Spleen (tissue), 7 donors: ENCODE measurements at regions not wholly inside any gene's neighbourhood (a gene's known extent, or its start where the extent isn't known, plus 50 kb on each side); places are given as distances from the start of the nearest gene placed in this dataset.

ENCODE experiments used
- POLR2AphosphoS5 ChIP-seq, 3 donors: sonication (generic); formaldehyde crosslinking; IDR thresholded peaks; one replicate each; pipeline ENCODE4 v1.5.1; 2017; ENCODE audit warnings: antibody characterized with exemption in 3 of 3
- TF ChIP-seq, protein P1 (sequence below), 11 experiments: fragments of 200-600 bp in 7 of 11; fragments of 450-650 bp in 4 of 11; sonication (generic) in 4 of 11; IDR thresholded peaks in 8 of 11; conservative IDR thresholded peaks in 3 of 11; 1 replicate in 7 of 11; 2 replicates in 4 of 11; pipeline versions ENCODE4 v1.4.0 to v1.8.0; 2016 to 2021; ENCODE audit warnings: antibody characterized with exemption in 11 of 11, inconsistent platforms in 4 of 11, mild to moderate bottlenecking in 1 of 11
- donor health status: DM: no; HTN: no; CAD: no; lungs with moderate emphysema.
- donor health status: DM: no; HTN: no; CAD: no.
- donor health status: DM: no; HTN: no; CAD: no.

- TF ChIP-seq, protein P1, sequence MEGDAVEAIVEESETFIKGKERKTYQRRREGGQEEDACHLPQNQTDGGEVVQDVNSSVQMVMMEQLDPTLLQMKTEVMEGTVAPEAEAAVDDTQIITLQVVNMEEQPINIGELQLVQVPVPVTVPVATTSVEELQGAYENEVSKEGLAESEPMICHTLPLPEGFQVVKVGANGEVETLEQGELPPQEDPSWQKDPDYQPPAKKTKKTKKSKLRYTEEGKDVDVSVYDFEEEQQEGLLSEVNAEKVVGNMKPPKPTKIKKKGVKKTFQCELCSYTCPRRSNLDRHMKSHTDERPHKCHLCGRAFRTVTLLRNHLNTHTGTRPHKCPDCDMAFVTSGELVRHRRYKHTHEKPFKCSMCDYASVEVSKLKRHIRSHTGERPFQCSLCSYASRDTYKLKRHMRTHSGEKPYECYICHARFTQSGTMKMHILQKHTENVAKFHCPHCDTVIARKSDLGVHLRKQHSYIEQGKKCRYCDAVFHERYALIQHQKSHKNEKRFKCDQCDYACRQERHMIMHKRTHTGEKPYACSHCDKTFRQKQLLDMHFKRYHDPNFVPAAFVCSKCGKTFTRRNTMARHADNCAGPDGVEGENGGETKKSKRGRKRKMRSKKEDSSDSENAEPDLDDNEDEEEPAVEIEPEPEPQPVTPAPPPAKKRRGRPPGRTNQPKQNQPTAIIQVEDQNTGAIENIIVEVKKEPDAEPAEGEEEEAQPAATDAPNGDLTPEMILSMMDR (IDR thresholded peaks at IDR 0.05 in 8 of 11, conservative IDR thresholded peaks at IDR 0.05 in 3 of 11) = no peak
- TF ChIP-seq POLR2AphosphoS5 (IDR thresholded peaks at IDR 0.05) = no peak
Measured at GRCh38 chr9:69984831-69985230, 58.8 kb upstream of the MAMDC2 start.
